Fibroblast of mammary gland (primary cell): ENCODE measurements at regions not wholly inside any gene's neighbourhood (a gene's known extent, or its start where the extent isn't known, plus 50 kb on each side); places are given as distances from the start of the nearest gene placed in this dataset.

ENCODE experiments used
- DNase-seq: peaks from one replicate; pipeline ENCODE4 v3.0.0-alpha.2; 2010; ENCODE audit warnings: low read depth
- H3K4me3 ChIP-seq: 2 replicates; pipeline ENCODE4 v1.5.1; 2011; ENCODE audit warnings: low read depth, mild to moderate bottlenecking, low read length, moderate library complexity; ENCODE audit not compliant: control insufficient read depth
- CTCF ChIP-seq: conservative IDR thresholded peaks from 2 replicates; pipeline ENCODE4 v1.5.1; 2011; ENCODE audit warnings: low read depth, low read length, inconsistent platforms; ENCODE audit not compliant: control insufficient read depth, insufficient read depth

GRCh38 chr6:109301418-109301817, 80.8 kb downstream of the CD164 start:
- TF ChIP-seq CTCF = no peak
- DNase-seq = no peak
- H3K4me3 ChIP-seq = no peak overlapping the region

GRCh38 chr6:109300874-109301273, 81.4 kb downstream of the CD164 start:
- TF ChIP-seq CTCF = no peak
- DNase-seq = no peak
- H3K4me3 ChIP-seq = no peak overlapping the region

- no peak for DNase-seq
- no peak for TF ChIP-seq CTCF
- H3K4me3 ChIP-seq = no peak overlapping the region
These were observed 82.3 kb downstream of the CD164 start for GRCh38 chr6:109299776-109300564.

GRCh38 chr6:109299265-109299607, 83.0 kb downstream of the CD164 start:
- no peak overlapping the region for H3K4me3 ChIP-seq
- TF ChIP-seq CTCF = no peak
- DNase-seq = no peak

- H3K4me3 ChIP-seq = no peak overlapping the region
- no peak for TF ChIP-seq CTCF
- DNase-seq = no peak
These were observed 83.5 kb downstream of the CD164 start for GRCh38 chr6:109298605-109299264.

GRCh38 chr6:109297406-109298110, 84.7 kb downstream of the CD164 start:
- TF ChIP-seq CTCF = no peak
- no peak for DNase-seq
- H3K4me3 ChIP-seq = no peak overlapping the region
